ENCODE measurements at regions not wholly inside any gene's neighbourhood (a gene's known extent, or its start where the extent isn't known, plus 50 kb on each side); places are given as distances from the start of the nearest gene placed in this dataset.
A peak's percentile ranks its signal among the peaks of the same experiment; 100 is the strongest.

DNA sequence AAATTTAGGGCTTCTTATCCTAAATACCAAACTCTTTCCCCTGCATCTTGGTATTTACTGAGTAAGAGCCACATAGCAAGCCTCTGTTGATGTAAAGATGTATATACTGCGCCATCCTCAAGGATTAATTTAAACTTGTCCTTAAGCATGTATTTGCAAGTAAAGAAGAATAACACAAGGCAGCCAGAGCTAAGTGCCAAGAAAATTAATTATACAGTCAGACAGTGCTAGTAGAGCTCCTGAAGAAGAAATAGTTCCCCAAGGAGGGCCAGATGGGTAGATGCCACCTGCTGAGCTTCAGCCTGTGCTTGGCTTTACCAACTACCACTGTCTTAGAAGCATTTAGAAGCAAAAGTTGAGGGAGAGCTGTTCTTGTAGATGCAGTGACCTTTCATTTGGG is 470.0 kb downstream of the BUD13 start:
- no peak for DNase-seq (ENCODE audit: low read depth)

DNA sequence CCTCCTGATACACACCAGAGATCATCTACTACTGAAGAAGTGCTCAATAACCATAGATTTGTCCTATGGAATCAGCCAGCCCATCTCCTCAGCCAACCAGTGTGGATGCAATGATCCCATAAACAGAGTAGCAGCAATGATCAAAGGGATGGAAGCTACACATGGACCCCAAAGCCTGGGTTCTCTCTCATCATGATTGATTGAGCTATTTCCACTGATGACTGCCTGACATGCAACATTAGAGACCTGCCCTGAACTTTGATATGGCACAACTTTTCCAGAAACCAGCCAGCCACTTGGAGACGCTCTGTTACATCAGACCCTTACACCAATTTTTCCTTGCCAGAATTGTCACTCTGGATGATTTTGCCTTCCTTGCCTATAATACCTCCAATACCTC is 471.6 kb downstream of the BUD13 start:
- no peak for DNase-seq (ENCODE audit: low read depth)

DNA sequence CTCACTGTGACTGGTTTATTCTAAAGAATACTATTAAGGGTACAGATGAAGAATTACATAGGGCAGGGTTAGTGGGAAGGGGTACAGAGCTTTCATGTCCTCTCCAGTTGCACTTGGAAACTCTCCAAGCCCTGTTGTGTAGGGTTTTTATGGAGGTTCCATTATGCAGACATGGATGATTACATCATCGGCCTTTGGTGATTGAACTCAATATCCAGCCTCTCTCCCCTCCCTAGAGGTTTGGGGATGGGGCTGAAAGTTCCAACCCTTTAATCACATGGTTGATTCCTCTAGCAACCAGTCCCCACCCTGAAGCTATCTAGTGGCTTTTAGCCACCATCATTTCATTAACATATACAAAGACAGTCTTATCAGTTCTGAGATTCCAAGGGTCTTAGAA is 472.6 kb downstream of the BUD13 start:
- DNase-seq (ENCODE audit: low read depth): no peak

DNA sequence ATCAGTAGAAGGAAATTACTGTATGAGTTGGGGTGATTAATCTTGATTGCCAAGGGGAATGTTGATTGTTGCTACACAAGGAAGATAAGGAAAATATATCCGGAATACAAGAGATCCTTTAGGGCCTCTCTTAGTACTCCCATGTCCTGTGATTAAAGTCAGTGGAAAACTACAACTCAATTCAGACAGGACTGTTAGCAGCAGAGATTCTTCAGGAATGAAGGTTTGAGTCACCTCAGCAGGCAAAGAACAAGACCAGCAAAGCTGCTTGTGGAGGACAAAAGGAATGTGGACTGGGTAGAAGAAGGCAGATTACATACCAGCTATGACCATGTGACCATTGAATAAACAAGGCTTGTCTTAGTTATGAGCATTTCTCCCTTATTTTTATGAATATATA is 478.2 kb downstream of the BUD13 start:
- peak; percentile 21 for DNase-seq (ENCODE audit: low read depth)

DNA sequence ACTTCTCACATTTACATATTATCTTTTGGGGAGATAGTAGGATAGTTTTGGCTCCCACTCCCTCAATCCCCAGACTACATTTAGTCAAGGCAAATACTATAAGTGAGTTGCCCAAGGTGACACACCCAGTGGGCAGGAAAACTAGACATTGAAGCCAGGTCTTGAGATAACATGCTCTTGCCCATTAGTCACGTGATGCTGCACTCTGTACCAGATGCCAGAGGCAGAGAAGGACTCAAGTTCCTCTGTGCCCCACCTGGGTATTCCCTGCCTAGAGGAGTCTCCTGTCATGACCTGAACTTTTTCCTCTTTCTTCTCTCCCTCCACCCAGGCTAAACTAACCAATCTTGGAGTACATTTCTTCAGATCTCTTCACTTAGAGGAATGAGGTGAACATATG is 484.9 kb downstream of the BUD13 start:
- no peak for DNase-seq (ENCODE audit: low read depth)

DNA sequence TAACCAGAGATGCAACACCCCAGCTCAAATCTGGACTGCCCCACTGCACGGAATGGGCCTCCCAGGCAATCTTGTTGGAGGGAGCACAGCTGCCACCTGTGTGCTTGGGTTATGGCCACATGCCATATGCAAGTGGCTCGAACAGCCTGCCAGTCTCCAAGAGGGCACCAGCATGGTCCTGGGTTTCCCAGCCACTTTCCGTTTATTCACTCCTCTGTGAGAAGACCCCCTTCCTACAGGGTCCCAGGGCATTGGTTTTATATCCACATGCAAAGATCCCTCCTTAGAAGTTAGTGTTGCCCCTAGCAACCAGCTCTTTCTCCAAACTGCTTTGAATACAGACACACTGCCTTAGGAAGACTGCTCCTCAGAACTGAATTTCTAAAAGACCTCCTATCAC is 487.8 kb downstream of the BUD13 start:
- no peak for DNase-seq (ENCODE audit: low read depth)

DNA sequence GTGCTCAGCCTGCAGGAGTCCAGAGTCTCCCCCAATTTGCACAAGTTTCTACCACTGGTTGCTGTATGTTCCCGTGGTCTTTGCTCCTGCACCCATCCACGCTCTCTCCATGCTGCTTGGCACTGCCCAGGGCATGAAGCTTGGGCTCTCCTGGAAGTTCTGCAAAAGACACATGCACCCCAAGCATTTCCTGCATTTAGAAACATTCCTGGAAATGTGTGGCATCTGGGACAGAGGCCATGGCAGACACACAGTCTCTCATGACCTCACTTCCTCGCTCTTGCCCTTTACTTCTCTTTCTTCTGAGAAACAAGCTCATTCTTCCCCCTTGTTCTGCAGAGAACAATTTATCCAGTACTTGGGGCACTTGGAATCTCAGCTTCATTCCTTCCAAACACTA is 489.5 kb downstream of the BUD13 start:
- no peak for DNase-seq (ENCODE audit: low read depth)

DNA sequence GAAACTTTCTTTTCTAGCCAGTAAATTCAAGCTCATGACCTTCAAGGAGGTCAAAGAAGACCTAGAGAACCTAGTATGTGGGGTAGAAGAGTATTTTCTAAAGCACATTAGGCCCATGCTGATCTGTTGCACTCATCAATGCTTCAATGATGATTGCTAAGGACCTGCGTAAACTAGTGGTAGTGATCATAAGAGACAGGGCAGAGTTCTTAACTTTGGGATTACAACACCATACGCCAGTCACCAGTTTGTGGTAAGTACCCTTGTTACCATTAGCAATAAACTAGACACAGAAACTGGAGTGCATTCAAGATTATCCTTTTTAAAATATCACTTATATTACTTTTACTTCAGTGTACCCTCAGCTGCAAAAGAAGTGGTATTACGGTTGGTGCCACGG is 490.3 kb downstream of the BUD13 start:
- DNase-seq (ENCODE audit: low read depth): no peak

DNA sequence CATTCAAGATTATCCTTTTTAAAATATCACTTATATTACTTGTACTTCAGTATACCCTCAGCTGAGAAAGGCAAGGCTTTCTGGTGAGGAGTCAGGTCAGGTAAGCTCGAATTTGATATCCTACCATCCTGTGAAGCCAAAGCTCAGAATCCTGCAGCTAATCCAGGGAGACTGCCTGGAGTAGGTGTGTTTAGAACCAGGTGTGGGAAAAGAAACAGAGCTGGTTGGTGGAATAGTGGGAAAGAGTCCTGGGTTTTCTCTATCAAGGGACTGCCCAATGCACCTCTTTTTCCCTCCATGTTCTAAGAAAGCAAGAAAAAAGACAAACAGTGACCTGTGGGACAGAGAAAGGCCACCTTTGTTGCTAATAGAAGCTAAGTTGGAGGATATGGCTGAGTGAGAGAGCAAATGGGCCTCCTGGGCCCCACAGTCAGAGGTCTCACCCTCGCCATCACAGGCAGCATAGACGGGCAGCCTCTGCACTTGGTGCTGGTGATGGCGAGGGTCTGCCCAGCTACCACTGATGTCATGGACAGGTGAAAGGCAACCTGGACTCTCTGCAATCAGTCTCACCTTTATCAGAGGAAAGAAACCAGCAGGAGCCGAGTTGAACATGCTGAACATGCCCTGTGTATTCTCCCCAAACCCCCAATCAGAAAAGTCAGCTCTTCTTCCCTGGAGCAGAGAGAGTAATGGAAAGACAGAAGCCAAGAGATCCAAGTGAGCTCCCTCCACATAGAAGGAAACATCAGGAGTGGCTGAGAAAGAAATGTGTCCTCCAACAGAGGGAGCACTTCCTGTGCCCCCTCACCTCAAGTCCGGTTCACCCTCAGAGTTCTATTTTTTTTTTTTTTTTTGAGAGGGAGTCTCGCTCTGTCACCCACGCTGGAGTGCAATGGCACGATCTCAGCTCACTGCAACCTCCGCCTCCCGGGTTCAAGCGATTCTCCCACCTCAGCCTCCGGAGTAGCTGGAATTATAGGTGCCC is 491.3 kb downstream of the BUD13 start:
- DNase-seq (ENCODE audit: low read depth): no peak

DNA sequence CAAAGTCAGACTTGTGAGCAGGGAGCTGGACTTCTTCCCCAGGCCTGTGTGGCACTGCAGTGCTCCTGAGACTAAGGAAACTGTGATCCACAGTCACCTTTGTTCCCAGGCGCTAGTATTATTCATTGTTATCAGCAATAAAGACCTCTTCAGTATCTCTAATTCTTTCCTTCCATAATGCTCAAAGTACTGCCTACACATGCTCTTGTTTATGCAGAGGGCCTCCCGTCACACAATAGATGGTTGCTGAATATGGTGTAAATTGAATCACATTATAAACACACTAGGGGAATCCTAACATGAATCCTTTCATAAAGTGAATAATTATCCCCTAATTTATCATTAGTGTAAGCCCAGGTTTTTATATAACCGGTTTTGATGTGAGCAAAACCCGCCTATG is 493.3 kb downstream of the BUD13 start:
- no peak for DNase-seq (ENCODE audit: low read depth)

DNA sequence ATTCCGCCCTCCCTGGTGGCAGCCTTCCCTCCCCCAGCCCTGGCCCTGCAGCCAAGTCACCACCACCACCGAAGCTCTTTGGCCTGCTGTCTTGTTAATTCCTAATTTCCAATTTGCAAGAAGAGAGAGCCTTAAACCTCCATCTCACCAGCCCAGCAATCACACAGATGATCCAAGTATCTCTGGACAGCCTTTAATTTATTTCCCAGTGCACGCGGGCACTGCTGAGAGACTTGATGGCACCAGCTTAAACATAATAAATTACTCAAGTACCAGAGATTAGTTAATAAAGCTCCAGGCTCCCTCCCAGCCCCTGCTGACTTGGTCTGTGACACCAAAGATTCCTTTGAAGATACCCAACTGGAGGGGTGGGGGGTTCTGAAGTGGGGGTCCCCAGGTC is 494.7 kb downstream of the BUD13 start:
- DNase-seq (ENCODE audit: low read depth): no peak

DNA sequence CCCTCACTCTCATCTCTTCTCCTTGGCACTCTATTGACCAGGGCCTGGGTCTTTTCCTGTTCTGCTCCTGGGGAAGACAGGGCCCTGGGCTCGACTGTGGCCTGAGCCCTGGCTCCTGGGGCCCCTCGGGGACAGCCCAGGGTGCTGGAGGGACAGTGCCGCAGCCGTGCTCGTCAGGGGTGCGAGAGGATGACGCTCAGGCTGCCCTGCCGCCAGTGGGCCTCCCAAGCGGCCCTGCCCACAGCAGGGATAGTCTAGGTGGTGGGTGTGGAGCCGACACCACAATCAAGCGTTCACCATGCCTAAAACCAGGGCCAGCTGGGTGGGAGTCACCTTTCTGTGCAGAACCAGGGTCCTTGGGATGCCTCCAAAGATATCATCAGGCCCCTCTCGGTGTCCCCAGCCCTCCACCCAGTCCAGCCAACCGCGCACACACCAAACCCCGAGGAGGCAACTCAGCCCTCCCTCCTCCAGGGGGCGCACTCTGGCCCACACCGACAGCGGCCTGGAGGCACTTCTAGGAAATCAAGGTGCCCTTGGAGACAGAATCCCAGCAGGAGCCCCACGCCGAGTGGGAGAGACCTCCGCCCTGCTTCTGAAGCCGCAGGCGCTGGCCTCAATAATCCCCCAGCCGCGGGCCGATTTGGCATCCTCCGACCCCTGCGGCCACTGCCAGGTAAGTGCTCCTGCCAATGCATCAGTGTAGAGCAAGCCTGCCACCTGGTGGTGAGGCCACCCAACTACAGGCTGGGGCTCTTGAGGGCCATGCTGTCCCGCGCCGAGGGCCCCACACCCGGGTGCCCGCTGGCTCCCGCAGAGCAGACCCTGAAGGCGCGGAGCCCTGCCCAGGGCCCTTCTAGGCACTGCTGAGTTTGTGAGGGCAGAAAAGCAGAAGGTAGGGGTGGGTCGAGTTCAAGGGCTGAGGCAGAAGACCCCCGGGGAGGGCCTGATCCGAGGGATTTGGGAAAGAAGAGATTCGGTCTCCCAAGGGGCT is 496.4 kb downstream of the BUD13 start:
- DNase-seq (ENCODE audit: low read depth): peak; percentile 44

DNA sequence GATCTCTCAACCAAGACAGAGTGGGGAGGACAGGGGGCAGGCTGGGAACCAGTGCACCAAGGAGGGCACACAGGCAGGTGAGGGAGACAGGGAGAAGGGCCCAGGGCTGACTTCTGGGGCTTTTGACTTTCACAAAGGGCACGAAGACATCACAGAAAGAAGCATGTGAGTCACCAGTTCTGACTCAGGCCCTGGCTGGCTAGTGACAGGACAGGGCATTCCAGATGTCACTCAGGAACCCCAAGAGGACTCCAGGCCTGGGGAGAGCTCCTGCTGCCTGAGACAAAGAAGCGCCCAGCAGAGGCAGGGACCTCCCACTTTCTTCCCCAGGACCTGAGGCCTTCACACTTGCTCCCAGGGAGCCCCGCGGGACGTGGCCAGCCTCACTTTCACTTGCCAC is 497.2 kb downstream of the BUD13 start:
- peak; percentile 73 for DNase-seq (ENCODE audit: low read depth)

DNA sequence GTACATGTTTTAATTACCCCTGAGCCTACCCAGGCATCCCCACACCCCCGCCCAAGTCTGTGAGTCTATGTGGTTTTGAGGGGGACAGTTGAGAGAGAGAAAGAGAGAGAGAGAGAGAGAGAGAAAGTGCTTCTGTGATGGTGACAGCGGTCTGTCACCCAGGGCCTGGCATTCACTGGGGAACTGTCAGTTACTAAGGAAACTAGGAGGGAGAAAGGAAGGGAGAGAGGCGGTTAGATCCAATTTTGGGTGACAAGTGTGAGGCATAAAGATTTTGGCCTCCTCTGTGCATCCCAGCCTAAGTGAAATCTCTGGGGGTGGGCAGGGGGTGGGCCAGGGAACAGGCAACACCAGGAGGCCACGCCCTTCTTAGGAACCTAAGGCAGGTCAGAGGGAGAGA is 498.3 kb downstream of the BUD13 start:
- DNase-seq (ENCODE audit: low read depth): no peak

DNA sequence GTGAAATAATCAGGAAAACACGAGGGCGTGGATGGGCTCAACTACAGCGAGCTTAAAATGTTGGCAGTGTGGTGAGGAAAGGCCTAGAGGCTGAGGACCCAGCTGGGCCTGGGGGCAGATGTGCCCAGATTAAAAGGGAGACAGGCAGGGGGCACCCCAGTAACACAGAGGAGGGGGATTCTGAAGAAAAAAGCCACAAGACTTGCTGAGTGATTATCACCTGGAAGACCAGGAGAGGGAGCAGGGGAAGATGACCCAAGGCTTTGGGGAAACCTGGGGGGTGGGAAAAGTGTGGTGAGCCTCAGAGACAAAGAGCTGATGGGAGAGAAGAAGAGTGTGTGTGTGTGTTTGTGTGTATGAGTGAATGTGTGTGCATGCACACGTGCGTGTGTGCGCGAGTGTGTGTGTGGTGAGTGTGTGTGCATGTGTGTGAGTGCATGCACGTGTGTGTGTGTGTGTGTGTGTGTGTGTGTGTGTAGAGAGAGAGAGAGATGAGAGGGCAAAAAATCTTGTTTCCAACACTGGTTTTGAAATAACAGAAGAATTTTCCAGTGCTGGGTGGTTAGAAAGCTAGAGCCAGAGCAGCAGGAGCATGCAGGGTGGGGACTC is 500.5 kb downstream of the BUD13 start:
- no peak for DNase-seq (ENCODE audit: low read depth)

DNA sequence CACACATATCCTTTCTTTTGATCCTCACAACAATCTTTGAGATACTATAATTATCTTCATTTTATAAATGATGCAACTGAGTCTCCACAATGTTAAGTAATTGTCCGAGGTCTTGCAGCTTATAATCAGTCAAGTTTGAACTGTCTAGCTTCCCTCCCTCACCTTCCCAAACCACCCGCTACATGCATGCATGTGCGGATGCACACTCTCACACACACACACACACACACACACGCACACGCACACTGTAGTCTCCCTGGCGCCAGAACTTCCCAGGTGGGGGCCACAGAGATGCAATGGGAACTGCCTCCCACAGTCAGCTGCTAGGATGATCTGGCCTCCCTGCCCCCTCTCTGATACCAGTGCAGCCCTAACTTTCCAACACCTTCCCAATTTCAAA is 501.3 kb downstream of the BUD13 start:
- no peak for DNase-seq (ENCODE audit: low read depth)

DNA sequence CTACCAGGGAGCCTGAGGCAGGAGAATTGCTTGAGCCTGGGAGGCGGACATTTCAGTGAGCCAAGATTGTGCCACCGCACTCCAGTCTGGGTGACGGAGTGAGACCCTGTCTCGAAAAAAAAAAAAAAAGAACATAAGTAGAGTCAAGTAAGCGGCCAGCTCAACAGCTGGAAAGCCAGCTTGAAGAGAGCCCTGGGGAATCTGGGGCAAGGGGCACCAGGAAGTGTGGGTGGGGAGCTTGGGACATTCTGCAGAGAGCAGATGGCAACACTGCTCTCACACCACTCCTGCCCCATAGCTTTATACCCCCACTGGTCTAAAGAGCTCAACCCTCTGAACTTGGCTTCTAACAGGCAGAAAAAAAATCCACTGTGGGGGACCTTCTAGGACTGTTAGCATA is 505.6 kb downstream of the BUD13 start:
- DNase-seq (ENCODE audit: low read depth): no peak

DNA sequence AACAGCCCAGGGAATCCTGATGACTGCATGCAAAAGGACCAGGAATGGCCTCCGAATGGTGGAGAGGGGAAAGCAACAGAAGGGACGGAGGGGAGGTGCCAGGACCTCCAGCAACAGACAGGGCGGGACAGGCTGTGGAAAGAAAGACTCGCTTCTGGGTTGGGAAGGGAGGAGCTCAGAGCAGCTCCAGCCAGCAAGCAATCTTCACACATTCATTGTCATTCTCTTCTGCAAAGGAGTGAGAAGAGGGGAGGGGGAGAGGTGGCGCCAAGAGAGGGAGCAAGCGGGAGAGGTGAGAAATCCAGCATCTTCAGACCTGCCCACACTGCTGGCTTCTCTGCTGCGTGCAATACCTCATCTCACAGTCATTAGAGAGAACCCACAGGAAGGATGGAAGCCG is 509.0 kb downstream of the BUD13 start:
- DNase-seq (ENCODE audit: low read depth): no peak

DNA sequence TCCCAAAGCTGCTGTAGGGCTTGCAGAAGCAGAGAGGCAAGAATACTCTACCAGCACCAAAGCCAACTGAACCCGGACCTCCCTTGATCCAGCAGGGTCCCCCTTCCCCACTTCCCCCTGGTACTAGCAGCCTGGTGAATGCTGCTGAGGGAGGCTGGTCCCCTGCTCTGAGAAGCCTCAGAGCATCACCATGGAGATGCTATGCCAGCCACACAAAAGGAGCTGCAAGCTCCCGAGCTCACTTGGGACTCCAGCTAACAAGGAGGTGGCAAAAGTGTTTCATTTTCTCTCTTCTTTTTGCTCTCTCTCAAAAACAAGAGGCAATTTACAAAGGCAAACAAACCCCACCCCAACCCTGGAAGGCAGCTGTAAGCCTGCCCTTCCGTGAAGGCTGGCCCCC is 509.8 kb downstream of the BUD13 start:
- no peak for DNase-seq (ENCODE audit: low read depth)

DNA sequence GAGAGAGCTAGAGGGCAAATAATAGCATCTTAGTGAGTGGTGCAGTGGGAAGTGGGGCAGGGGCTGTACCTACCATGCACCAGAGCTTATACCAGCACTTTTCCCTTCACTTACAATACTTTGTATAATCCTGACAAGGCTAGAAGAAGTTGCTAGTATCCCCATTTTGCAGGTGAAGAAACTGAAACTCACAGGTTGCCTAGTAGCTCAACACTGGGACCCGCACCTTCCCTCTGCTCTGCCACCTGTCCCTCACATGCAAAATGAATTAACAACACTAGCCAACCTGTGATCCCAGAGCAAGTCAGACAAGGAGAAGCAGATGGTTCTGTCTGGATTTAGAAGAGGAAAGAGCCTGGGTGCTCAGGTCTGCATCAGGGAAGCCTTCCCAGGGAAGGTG is 510.4 kb downstream of the BUD13 start:
- no peak for DNase-seq (ENCODE audit: low read depth)

DNA sequence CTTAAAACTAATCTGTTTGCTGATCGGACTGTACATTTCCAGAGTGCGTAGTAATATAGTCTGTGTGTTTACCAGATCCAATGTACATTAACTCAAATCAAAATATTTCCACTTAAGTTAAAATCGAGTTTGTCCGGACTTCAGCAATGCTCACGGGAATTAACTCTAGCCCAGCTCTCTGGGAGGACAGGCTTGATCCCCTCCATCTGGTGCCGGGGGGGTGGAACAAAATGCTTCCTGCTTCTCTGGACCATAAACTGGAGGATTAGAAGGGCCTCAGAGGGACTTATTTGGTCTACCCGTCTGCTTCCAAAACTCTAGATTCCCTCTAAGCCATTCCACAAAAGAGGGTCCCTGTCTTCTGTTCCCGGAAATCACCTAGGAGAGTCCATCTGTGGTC is 511.2 kb downstream of the BUD13 start:
- DNase-seq (ENCODE audit: low read depth): no peak

DNA sequence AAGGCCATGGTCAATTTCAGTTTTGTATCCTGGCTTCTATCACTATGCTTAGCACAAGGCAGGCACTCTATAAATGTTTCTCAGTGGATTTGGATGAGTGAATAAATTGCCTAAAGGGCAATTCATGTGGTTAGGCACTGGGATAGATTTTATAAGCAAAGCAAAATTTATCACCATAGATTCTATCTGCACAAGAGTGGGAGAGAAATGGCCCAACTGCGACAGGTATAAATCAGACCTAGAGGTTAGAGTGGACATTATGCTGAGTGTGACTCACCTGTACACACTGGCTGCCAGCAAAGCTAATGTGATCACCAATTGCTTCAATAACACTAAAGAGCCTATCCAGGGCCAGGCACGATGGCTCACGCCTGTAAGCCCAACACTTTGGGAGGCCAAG is 514.0 kb downstream of the BUD13 start:
- peak; percentile 36 for DNase-seq (ENCODE audit: low read depth)

Data from M059J (cell line).